GM12892 (cell line): ENCODE measurements at regions not wholly inside any gene's neighbourhood (a gene's known extent, or its start where the extent isn't known, plus 50 kb on each side); places are given as distances from the start of the nearest gene placed in this dataset.

ENCODE experiments used
- DNase-seq: peaks from one replicate; pipeline ENCODE4 v3.0.0; 2011; ENCODE audit not compliant: insufficient read length
- FAIRE-seq: peaks from 2 replicates; lab custom pipeline; 2011; peaks lifted over from hg19 to GRCh38; lab: Jason Lieb, UNC
- POLR2A ChIP-seq: IDR thresholded peaks from 2 replicates; pipeline ENCODE4 v1.6.1; 2011; ENCODE audit warnings: low read depth, low read length, control low read depth
- POLR2AphosphoS5 ChIP-seq: IDR thresholded peaks from 2 replicates; pipeline ENCODE4 v1.6.1; 2011; ENCODE audit warnings: low read depth, low read length, control low read depth
- TAF1 ChIP-seq: IDR thresholded peaks from 2 replicates; pipeline ENCODE4 v1.6.1; 2011; ENCODE audit warnings: low read depth, mild to moderate bottlenecking, control low read depth, low read length, borderline replicate concordance

GRCh38 chr21:39104911-39105310 lies 78.3 kb downstream of the PSMG1 start:
- DNase-seq, result no peak
- no peak for FAIRE-seq
- no peak for TF ChIP-seq POLR2A
- TF ChIP-seq POLR2AphosphoS5, result no peak
- no peak for TF ChIP-seq TAF1

- FAIRE-seq (no peak), DNase-seq (no peak)
- no peak for TF ChIP-seq POLR2A
- no peak for TF ChIP-seq POLR2AphosphoS5
- TF ChIP-seq TAF1, result no peak
These were observed 79.6 kb downstream of the PSMG1 start for GRCh38 chr21:39103689-39104088.

GRCh38 chr21:39099859-39100258 lies 83.4 kb downstream of the PSMG1 start:
- DNase-seq (no peak), FAIRE-seq (no peak)
- TF ChIP-seq TAF1 (no peak), POLR2A (no peak), POLR2AphosphoS5 (no peak)

DNA sequence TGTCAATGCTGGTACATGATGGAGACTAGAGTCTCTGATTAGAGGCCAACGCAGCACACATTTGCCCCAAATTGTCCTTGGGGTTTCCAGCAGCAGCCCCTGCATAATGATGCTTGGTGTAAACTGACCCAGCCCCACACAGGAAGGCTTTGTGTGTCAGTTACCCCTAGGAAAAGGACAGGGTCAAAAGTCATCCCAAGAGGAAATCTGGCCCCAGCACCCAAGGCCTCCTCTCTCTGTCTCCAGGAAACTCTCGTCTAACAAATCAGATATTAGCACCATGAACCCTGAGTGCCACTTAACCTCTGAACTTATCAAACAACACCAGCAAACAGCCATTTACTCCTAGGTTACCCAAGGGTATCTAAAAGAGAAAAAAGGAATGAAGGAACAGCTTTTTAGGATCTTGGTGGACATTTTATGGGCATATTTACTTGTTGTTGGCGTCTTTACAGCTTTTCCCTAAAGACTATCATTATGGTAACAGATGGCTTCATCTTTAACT lies 84.5 kb downstream of the PSMG1 start:
- no peak for FAIRE-seq
- no peak for DNase-seq
- TF ChIP-seq POLR2AphosphoS5 (no peak), POLR2A (no peak), TAF1 (no peak)

DNA sequence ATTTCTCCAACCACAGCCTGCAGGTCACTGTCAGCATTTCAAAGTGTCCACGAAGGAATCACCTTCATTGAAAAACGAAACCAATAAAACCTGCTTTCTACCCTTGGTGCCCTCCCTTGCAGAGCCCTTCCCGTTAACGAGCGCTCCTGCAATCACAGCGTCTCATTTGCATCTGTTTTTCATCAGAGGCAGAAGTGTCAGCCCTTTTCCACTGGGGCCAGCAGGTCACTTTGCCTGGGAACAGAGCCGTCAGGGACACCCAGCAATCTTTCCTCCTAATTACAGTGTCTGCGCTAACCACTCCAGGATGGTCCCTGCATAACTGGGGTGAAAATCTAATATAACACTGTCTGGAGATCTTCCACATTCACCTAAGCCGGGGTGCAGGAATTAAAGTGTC lies 85.3 kb downstream of the PSMG1 start:
- no peak for DNase-seq
- TF ChIP-seq POLR2A (no peak), POLR2AphosphoS5 (no peak), TAF1 (no peak)
- FAIRE-seq, result no peak

DNA sequence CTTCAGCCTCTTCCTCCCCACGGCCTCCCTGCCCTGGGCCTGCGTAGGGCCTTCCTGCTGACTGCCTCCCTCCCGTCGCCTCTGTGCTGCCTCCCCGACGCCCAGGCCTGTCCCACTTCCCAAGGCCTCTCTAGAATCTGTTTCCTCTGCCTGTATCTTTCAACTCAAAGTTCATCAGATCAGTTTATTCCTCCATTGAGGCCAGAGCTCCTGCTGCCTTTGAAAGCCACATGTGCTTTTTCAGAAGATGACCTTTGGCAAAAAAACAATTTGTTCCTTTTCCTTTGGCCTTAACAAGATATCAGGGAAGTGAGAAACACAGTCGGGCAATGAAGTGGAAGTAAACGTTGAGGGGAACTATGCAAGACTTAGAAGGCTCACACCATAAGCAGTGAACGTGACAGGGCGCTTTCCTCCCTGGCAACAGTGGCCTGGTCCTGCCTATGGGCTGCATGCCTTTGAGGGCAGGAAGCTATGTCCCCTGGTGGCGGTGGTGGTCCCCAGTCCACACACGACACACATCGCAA lies 85.9 kb downstream of the PSMG1 start:
- FAIRE-seq, result no peak
- no peak for TF ChIP-seq TAF1
- no peak for TF ChIP-seq POLR2AphosphoS5
- TF ChIP-seq POLR2A, result no peak
- DNase-seq, result no peak

DNA sequence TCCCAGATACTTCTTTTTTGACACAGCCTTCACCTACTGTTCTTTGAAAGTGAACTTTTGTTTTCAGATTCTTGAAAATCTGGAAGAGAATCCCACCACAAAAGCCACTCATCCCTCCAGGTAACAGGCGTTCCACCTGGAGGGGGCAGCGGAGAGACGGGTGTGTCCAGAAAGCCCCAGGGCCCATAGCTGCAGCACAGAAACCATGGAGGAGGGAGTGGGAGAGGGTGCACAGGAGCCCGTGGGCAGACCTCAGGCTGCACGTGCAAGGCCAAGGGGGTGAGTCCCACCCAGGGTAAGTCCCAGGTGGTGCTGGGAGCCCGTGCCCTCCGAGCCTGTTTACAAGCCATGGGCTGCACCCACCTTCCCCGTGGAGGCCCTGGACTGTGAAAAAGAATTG lies 86.5 kb downstream of the PSMG1 start:
- no peak for FAIRE-seq
- DNase-seq, result no peak
- no peak for TF ChIP-seq POLR2A
- TF ChIP-seq TAF1, result no peak
- TF ChIP-seq POLR2AphosphoS5, result no peak

DNA sequence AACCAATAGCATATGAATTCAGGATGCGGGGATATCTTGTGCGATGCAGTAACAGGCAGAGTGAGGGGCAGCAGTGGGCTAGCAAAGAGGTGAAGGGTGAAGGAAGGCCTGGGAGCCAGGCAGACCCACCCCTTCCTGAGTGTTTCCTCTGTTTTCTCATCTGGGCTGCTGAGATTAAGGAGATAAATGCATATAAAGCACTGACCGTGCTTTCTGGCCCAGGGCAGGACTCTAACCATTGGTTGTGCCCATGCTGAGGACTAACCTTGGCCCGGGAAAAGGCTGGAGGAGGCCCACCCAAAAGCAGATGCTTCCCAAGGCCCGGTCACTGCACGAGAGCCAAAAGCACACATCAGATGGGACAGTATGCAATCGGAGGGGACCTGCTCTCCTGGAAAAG lies 87.6 kb downstream of the PSMG1 start:
- no peak for FAIRE-seq
- TF ChIP-seq TAF1, result no peak
- no peak for TF ChIP-seq POLR2AphosphoS5
- TF ChIP-seq POLR2A, result no peak
- no peak for DNase-seq

DNA sequence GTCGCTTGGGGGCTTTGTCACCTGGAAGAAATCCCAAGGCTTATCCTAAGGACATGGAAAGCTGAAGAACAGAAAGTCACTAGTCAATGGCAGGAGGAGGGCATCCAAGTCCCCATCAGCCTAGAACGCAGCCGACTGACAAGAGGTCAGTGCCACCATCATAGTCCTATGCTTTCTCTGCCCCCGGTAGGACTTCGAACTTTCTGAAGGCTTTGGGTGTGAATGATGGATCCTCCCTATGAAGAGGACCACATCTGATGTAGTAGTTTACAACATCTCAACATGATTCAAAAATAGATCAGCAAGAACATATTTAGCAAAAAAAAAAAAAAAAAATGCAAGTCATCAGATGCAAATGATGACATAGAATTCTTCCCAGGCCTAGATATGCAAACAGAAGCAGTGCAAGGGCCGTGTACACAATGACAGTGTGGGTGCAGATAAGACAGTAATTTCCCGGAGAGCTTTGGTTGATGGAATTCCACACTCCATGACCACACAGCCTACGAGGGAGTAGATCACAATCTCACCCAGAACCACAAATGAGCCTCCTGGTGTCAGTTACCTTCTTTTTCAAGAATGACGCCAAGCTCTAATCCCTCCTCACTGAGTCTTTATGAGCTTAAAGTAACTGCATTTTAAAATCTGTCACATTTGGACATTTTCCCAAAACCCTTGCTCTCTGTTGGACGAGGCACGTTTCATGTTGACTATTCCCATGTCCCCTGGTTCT lies 88.2 kb downstream of the PSMG1 start:
- no peak for DNase-seq
- no peak for FAIRE-seq
- TF ChIP-seq POLR2AphosphoS5 (no peak), POLR2A (no peak), TAF1 (no peak)

- FAIRE-seq (no peak), DNase-seq (no peak)
- TF ChIP-seq TAF1 (no peak), POLR2A (no peak), POLR2AphosphoS5 (no peak)
These were observed 89.0 kb downstream of the PSMG1 start for GRCh38 chr21:39094087-39094780.

- no peak for TF ChIP-seq POLR2AphosphoS5
- no peak for TF ChIP-seq POLR2A
- DNase-seq (no peak), FAIRE-seq (no peak)
These were observed 89.7 kb downstream of the PSMG1 start for GRCh38 chr21:39093526-39093925.
